GM19372 (cell line): ENCODE measurements at regions not wholly inside any gene's neighbourhood (a gene's known extent, or its start where the extent isn't known, plus 50 kb on each side); places are given as distances from the start of the nearest gene placed in this dataset.
A peak's percentile ranks its signal among the peaks of the same experiment; 100 is the strongest.

Experiments
- ATAC-seq: cut with Tn5 transposase; IDR thresholded peaks from one replicate; pipeline ENCODE4 v1.9.1; 2021; ENCODE audit warnings: mild to moderate bottlenecking, low read depth, moderate library complexity; ENCODE audit not compliant: unreplicated experiment

DNA sequence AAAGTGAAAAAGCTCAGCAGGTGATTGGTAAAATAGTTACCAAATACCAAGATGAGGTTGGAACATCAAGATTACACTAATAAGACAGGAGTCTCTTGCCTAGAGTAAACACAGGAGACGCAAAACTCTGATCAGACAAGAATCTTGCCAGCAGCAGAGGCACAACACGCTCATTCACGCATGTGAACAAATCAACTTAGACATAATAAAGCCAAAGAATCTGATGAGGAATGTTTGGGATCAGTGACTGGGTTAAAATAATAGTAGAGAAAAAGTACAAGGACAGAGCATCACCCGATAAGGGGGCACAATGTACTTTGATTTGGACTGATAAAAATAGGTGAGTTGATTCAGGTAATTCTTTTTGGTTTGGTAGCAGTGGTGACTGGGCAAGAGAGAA, 159.5 kb upstream of the GRIP1 start:
- ATAC-seq = no peak

DNA sequence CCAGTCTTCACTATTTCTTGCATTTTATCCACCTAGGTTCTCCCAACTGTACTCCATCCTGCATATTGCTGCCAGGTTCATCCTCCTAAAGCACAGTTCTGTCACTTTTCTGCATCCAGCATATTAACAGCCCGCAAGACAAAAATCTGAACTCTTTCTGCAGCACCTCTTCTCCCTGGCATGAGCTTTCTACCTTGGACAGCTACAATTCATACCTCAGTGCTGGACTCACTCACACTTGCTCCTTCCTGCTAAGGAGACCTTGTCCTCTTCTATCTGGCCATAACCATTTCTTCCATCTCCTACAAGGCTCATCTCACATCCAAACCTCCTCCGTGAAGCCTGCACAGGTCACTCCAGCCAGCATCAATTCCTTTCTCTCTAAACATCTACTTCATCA, 170.1 kb upstream of the GRIP1 start:
- no peak for ATAC-seq

DNA sequence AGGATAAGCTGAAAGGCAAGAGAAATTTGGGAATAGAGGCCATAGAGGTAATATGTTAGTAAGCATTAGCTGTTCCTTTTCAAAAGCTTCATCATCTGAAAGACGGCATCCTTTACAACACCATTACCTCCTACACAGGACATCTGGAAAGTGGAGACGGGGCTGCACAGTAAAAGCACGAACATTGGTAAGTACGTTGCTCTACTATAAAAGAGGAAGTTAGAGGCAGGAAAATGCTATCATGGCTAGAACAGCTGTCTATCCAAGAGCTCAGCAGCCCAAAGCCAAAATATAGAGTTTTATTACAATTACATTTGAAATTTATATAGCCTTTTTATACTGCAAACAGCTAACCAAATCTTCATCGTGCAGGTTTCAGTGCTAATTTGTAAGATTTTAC, 172.3 kb upstream of the GRIP1 start:
- ATAC-seq = no peak

GRCh38 chr12:66852091-66852490, 173.2 kb upstream of the GRIP1 start:
- ATAC-seq = no peak

- no peak for ATAC-seq
Measured at GRCh38 chr12:66852765-66853164, 173.9 kb upstream of the GRIP1 start.

DNA sequence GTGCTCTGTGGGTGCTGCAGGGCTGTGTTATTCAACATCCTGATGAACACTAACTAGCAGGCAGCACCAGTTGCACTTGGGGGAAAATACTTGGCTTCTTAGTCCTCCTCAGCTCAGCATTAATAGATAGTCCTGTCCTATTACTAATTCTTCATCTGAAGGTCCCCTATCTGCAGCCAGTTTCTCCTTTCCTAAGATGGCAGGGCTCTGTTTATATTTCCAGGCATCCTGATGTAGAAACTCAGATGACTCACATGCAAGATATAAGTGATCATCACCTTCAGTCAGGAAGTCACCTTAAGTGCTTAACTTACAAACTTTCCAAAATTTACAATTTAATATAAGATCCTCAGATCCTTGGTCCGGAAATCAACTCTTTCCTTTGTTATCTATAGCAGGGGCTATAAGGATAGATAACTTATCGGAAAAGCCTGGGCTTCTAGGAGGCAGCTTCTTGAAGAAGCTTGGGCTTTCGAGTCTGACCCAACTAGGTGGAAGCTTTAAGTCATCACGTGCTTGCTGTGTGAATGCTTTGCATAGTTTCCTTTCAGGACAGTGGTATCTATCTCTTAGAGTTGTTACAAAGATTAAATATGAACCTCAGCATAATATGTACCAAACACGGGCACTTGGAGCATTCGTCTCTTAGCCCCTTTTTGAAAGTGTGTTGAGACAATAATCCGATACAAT, 181.0 kb upstream of the GRIP1 start:
- no peak for ATAC-seq

- ATAC-seq = no peak
Measured at GRCh38 chr12:66860752-66861750, 182.2 kb upstream of the GRIP1 start.

DNA sequence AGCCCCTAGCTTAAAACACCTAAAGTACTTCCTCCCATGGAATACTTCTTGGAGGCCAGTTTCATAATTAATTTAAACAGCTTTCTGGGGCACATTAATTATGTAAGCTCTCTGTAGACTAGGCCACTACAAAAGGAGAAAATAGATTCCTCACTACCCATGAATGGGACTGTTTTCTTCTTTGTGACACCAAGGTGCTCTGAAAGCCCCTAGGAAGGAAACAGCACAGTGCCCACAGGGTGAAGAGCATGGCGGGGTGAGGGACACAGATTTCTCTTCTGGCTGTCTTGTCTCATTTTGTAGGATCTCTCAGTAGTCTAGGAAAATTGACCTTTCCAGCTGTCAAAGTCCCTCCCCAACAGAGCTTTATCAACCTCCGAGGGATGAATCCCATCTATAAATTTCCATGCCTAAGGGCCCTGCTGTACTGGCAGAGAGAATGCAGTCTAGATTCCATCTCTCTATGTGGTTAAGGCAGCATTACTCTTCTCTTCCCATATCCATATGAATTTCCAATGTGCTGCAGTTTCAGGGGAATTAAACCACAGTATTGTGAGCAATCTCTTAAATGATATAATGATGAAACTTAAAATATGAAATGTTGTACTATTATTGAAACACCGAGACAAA, 183.6 kb upstream of the GRIP1 start:
- no peak for ATAC-seq

- ATAC-seq = no peak
Measured at GRCh38 chr12:66863276-66863675, 184.4 kb upstream of the GRIP1 start.

DNA sequence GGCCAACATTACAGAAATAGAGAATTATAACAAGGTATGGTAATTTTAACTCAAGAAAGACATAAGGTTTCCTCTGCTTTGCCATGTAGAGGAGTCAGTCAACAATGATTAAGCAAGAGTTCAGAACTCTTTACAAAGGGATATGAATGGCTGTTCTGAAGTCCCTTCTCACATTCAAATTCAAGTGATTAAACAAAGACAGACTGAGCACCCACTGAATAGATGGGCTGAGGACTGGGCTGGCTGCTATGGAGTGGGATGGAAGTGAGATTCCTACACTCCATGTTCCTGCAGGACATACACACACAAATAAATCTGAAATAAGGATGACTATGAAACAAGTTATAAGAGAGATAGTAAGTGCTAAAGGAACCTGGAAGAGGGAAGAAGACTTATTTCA, 199.0 kb upstream of the GRIP1 start:
- ATAC-seq = no peak

GRCh38 chr12:66879409-66879808, 200.5 kb upstream of the GRIP1 start:
- ATAC-seq = no peak

DNA sequence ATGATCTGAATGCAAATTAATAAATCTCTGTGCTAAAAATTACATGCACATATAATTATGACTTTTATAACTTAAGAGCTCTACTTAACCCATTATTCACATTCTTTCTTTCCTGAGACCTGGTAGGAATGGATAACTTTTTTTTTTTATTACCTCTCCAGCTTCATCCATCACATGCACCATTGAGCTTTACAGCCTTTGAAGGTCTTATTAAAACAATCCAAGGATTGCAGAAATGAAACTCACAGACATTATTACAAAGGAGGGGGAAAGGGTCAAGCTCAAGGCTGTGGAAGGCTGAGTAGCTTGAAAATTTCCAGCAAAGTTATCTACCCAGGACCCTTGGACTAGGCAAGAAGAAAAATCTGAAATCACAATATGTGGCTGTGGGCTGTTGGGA, 202.5 kb upstream of the GRIP1 start:
- ATAC-seq = no peak

GRCh38 chr12:66884091-66884490, 205.2 kb upstream of the GRIP1 start:
- ATAC-seq = no peak

DNA sequence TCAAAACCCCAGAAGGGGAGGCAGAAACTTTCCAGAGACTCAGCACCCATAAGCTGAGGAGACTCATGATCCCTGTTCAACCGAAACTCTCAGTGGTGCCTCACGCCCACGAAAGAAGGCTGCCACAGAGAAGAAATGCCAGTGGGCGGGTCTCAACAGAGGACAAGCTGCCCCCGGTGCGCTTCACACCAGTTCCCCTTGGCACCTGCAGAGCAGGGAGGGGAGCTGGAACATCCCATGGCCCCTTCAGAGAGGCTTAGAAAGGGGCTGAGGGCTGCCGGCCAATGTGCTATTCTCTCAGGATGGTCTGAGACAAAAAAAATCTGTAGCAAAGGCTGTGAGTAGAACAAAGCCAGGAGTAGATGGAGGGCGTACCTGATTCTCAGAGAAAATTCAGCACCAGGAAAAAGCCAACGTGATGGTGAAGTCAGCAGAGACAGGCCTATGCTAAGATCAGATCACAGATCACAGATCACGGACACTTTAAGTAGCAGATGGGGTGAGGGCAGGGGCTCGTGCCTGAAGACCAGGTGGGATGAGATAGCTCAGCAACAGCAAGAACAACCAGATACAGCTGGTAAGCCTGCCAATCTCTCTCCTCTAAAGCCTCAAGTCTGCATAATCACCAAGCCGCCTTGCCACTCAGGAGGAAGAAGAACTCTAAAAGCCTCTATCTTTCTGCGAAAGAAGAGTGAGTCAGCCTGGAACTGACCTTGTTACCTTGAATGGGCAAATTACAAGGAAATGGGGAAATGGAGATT, 206.4 kb upstream of the GRIP1 start:
- ATAC-seq = no peak

DNA sequence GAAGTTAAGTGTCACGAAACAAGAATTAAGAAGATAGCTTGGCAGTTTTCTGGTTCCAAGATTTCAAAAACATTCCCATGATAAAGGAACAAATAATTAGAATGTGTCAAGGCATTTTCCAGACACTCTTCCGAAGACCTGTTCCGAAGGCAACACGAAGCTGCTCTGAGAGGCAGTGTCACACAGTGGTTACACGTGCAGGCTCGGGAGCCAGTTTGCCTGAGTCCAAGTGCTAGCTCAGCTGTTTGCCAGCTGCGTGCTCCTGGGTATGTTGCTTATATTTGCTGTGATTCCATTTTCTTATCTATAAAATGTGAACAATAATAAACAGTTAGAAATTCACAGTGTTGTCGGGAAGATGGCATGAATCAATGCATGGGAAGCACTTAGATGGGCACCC, 217.9 kb upstream of the GRIP1 start:
- ATAC-seq = no peak

DNA sequence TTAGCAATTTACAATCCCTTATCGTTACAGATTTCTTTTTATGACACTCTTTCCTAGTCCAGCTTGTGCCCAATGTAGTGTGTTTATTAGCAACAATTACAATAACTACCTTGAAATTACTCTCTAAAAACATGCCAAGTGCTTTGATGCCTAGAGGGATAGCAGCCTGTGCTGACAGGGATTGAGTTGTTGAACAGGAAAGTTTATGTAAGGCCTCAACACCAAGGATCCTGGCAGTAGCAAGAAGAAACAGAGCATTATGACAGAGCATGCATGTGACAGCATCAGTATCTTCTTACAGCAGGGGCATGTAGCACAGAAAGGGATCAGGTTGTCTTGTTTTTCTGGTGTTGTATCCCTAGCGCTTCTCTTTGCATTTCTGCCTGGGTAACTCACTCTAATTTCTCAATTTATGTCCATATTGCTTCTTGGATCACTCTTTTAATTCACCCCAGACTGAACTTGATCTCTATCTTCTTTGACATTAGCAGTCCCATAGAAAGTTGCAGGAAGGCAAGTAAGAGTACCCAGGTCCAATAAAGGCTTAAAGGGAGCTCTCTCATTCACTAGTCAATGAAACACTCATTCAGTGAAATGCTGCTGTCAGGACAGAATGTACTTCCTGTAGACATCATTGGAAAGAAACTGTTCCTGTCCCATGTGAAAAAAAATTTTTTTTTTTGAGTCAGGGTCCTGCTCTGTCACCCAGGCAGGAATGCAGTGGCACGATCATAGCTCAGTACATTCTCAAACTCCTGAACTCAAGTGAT, 220.0 kb upstream of the GRIP1 start:
- ATAC-seq = no peak

DNA sequence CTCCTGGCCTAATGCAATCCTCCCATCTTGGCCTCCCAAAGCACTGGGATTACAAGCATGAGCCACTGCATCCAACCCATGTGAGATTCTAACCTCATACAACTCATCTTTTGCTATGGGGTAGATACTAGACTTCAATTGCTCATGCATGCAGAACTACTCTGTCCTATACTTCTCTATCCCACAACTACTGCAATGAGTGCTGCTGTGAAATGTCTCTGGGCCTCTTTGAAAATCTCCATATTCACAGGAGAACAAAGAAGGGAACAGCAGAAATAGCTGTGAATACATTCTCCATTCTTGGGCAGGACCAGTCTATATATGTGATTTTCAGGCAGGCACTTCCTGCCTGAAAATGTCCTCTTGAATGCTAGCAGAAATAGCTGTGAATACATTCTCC, 220.7 kb upstream of the GRIP1 start:
- no peak for ATAC-seq

DNA sequence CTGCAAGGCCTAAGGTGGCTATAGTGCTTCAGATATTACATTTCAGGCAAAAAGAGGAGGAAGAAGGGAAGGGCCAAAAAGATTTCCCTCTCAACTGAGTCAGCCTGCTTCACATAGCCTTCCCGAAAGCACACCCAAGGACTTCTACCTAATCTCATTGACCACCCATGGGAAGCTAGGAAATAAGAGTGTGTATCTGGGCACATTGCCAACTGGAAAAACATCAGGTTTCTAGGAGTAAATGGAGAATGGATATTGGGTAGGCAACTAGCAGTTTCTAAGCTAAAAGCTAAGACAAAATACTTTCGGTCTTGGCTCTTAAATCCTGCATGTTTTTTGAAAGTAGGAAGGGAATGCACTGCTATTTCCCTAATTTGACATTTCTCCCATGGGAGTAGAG, 221.7 kb upstream of the GRIP1 start:
- no peak for ATAC-seq

DNA sequence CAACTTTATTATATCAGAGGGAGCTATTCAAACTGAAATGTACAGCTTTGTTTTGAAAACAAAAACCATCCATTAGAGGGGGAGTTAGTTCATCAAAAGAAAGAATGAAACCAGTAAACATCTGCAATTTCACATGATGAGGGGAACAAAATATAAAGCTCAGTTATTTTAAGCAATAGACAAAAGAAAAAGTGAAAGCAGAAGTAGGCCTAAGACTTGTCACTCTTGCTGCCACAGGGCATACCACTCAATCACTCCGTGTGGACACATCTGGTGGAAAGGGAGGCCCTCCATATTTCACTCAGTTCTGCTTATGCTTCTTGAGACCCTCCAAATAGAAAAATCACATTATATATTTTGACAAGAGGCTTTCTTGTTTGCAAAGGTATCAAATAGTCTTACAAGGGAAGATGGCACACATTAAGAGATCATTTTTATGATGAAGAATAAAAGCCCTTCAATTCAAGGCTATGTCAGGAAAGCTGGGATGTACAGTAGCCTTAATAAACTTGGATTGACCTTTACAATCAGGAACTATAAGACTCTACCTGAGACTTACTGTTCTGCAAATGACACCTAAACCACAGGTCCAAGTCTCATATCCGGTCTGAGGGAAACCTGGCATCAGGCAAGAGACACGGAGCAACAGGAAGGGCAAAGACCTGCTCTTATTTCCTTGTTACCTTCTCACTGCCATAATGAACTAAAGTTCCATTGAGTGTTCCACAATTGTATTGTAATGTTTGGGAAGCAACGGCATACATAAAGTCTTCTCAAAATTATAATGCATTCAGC, 222.5 kb upstream of the GRIP1 start:
- peak; percentile 96 for ATAC-seq
